ENCODE measurements at regions not wholly inside any gene's neighbourhood (a gene's known extent, or its start where the extent isn't known, plus 50 kb on each side); places are given as distances from the start of the nearest gene placed in this dataset.

GRCh38 chr4:96598465-96598864, 758.6 kb downstream of the PDHA2 start:
- TF ChIP-seq CTCF (IDR thresholded peaks at IDR 0.05) (no peak), POLR2A (IDR thresholded peaks at IDR 0.05) (no peak)

Measured in transverse colon (tissue), 3 donors.